Brain microvascular endothelial cell (primary cell): ENCODE measurements at regions not wholly inside any gene's neighbourhood (a gene's known extent, or its start where the extent isn't known, plus 50 kb on each side); places are given as distances from the start of the nearest gene placed in this dataset.

Source experiments
- DNase-seq: peaks from one replicate; pipeline ENCODE4 v3.0.0-alpha.2; 2020
- H3K27ac ChIP-seq: fragments of 250-450 bp; sonication (Bioruptor Pico); 2 replicates; pipeline ENCODE4 v1.5.1; 2020; ENCODE audit warnings: mild to moderate bottlenecking, moderate library complexity
- H3K27me3 ChIP-seq: fragments of 250-450 bp; sonication (Bioruptor Pico); replicated peaks from 2 replicates; pipeline ENCODE4 v1.5.1; 2020; ENCODE audit warnings: mild to moderate bottlenecking
- H3K36me3 ChIP-seq: fragments of 250-450 bp; sonication (Bioruptor Pico); replicated peaks from 2 replicates; pipeline ENCODE4 v1.5.1; 2020; ENCODE audit warnings: mild to moderate bottlenecking
- H3K4me3 ChIP-seq: 2 replicates; pipeline ENCODE4 v1.5.1; 2011; ENCODE audit warnings: low read depth, mild to moderate bottlenecking, control low read depth, low read length, moderate library complexity
- in situ Hi-C: cut with HindIII; loops from 2 replicates; pipeline ENCODE4 v1.10.0; 2017; ENCODE audit warnings: low sequenced_read_pairs, low pct_ligation_motif_present
- TF ChIP-seq, protein P1 (sequence below): IDR thresholded peaks from 2 replicates; pipeline ENCODE4 v1.5.1; 2011; ENCODE audit warnings: low read depth, mild to moderate bottlenecking, moderate library complexity, low read length, control low read depth, inconsistent platforms; ENCODE audit errors: missing control alignments

DNA sequence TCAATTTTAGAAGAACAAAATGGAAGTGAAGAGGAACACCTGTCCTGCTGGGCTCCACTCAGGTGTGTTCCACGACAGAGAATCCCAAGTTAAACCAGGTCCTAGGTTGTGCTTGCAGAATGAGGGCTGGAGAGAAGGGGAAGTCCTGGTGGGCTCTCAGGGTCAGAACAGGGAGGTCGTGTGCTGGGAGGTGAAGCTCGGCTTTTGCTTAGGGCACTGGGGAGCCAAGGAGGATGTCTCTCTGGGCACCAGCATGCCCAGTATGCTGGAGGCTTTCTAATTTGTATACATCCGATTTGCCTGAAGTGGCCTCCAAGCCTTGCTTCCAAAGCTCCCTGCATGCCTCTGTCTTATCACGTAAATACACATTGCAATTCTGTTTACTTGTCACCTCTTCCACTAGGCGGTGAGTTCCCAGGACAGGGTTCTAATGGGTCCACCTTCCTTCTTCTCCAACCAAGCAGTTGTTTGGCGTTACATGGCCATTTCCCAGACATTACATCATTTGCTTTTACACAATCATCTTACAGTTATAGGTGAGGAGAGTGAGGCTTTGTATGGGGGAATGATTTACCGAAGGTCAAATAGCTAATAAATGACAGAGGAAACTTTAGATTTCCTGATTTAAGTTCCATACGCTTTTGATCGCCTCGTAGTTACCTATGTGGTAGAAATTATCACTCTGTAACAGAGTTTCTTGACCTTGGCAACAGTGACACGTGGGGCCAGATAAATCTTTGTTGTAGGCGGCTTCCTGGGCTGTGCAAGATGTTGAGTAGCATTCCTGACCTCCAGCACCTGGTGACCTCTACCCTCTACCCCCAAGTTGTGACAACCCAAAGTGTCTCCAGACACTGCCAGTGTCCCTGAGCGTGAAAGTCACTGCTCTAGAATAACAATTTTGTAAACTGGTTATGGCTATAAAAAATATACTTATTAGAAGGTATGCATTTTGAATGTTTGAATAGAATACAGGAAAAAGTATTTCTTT, 901.5 kb downstream of the TBC1D22A start:
- Histone ChIP-seq H3K4me3 (no peak overlapping the region), H3K27me3 (no peaks in the 10 kb centered on the region), H3K36me3 (no peaks in the 10 kb centered on the region), H3K27ac (no peak overlapping the region)
- TF ChIP-seq, protein P1, sequence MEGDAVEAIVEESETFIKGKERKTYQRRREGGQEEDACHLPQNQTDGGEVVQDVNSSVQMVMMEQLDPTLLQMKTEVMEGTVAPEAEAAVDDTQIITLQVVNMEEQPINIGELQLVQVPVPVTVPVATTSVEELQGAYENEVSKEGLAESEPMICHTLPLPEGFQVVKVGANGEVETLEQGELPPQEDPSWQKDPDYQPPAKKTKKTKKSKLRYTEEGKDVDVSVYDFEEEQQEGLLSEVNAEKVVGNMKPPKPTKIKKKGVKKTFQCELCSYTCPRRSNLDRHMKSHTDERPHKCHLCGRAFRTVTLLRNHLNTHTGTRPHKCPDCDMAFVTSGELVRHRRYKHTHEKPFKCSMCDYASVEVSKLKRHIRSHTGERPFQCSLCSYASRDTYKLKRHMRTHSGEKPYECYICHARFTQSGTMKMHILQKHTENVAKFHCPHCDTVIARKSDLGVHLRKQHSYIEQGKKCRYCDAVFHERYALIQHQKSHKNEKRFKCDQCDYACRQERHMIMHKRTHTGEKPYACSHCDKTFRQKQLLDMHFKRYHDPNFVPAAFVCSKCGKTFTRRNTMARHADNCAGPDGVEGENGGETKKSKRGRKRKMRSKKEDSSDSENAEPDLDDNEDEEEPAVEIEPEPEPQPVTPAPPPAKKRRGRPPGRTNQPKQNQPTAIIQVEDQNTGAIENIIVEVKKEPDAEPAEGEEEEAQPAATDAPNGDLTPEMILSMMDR: no peak
- no peak for DNase-seq
- in situ Hi-C loops: no loop called here

DNA sequence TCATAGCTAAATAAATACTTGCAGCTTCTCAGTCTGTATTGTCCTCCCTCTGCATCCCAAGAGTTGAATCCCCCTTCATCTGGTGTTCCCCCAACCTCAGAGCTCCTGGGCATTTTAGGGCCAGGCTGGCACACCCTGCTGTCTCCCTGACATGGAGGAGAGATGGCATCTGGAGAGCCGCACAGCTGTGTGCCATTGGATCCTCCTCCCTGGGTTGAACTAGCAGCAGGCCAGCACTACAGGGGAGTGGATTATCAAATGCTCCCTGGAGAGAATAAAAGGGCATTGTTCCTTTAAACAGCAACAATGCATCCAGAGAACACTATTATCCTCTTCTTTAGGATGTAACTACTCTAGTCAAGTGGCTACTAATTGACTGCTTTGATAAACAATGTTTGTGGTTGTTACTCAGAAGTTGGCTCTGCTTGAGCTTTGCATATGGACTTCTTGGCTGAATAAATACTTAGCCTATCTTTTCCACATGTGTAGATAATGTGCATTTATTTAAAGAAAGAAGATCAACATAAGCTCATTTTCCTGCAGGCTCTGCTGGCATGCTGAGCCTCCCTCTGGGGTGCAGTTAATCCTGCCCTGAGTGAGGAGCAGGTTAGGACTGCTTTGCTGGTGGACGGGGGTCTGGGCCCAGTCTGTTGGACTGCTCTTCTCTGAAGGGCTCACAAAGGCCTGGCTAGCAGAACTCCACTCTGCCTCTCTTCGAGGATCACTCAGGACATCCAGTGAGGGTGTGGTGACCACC, 897.2 kb downstream of the TBC1D22A start:
- no peaks in the 10 kb centered on the region for H3K27me3 ChIP-seq
- TF ChIP-seq, protein P1: no peak
- no peak overlapping the region for H3K4me3 ChIP-seq
- in situ Hi-C loops: no loop called here
- no peaks in the 10 kb centered on the region for H3K36me3 ChIP-seq
- no peak for DNase-seq
- no peak overlapping the region for H3K27ac ChIP-seq

DNA sequence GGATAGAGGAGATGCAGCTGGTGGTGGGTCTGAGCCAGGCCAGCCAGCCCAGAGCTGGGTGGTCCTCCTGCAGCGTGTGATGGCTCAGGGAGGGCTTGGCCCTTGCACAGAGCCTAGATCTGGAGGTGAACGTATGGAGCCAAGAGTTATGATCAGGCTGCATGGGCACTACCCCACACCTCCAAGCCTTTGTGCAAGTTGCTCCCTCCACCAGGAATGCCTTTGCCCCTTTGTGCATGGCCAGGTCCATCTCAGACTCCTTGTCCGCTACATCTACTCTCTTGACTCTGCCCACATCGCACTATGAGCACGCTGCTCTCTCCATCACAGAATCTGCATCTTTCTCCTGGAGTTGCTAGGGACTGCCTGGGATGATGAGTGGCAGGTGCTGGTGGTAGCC, 895.7 kb downstream of the TBC1D22A start:
- Histone ChIP-seq H3K27ac (no peak overlapping the region), H3K36me3 (no peaks in the 10 kb centered on the region), H3K4me3 (no peak overlapping the region), H3K27me3 (no peaks in the 10 kb centered on the region)
- in situ Hi-C loops: no loop called here
- TF ChIP-seq, protein P1: no peak
- DNase-seq: no peak

DNA sequence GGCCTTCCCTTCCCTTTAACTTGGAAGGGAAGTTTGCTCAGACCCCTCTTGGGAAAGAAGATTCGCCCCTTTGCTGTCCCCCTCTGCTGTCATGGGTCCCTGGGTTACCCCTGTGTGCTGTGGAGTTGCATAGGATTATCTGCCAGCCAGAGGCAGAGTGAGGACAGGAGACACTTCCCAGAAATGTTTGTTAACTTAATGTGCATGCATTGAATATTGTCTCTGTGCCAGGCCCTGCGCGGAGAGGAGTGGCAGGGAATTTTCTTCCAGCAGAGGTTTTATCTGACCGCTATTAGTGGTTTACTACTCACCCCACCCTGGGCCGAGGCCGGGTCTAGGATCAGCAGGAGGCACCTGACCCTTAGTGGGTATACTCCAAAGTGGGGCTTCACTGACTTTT, 894.8 kb downstream of the TBC1D22A start:
- TF ChIP-seq, protein P1: no peak
- DNase-seq: no peak
- in situ Hi-C loops: no loop called here
- no peak overlapping the region for H3K27ac ChIP-seq
- H3K36me3 ChIP-seq: no peaks in the 10 kb centered on the region
- no peak overlapping the region for H3K4me3 ChIP-seq
- H3K27me3 ChIP-seq: no peaks in the 10 kb centered on the region

DNA sequence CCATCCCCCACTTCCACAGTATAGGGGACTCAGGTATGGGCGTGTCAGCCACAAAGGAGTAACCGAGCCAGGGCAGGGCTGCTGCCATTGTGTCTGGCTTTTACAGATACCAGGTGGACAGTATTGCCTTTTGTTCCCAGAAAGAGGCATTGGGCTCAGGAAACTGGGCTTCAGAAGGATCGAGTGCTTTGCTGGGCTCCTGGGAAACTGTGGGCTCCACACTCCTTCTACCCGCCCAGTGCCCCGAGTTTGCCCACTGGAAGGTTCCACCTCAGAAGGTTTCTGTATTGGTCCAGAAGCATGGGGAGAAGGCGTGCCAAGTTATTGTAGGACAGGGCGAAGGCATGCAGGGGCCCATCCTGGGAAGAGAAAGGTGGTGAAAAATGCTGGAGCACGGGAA, 894.4 kb downstream of the TBC1D22A start:
- Histone ChIP-seq H3K4me3 (no peak overlapping the region), H3K27me3 (no peaks in the 10 kb centered on the region), H3K27ac (no peak overlapping the region), H3K36me3 (no peaks in the 10 kb centered on the region)
- TF ChIP-seq, protein P1: no peak
- DNase-seq: no peak
- in situ Hi-C loops: no loop called here
